K562 (cell line): ENCODE measurements at regions not wholly inside any gene's neighbourhood (a gene's known extent, or its start where the extent isn't known, plus 50 kb on each side); places are given as distances from the start of the nearest gene placed in this dataset.

ENCODE experiments used
- ATAC-seq: fragments of 200-7000 bp; cut with Tn5 transposase; 3 replicates; pipeline ENCODE4 v1.9.1; 2020; ENCODE audit warnings: moderate library complexity
- BruUV-seq: library from RNA; stranded (reverse); fragments of 400-500 nt; replicated peaks from 2 replicates; lab custom pipeline; 2021; lab: Mats Ljungman, UMichigan
- CTCF ChIA-PET: fragments of 300-600 bp; formaldehyde crosslinking; extraction: SDS; loops from one replicate; lab custom pipeline; 2021; ENCODE audit warnings: low intra/inter-chr PET ratio; lab: Yijun Ruan, JAX
- POLR2A ChIA-PET: fragments of 300-600, 350-650 bp; sonication (Branson Sonifier 250); formaldehyde crosslinking; extraction: SDS; loops from one replicate; lab custom pipeline; 2021; ENCODE audit warnings: antibody characterized with exemption, inconsistent platforms; lab: Yijun Ruan, JAX
- DNase-seq, 4 experiments: peaks; one replicate each; pipeline versions ENCODE4 v3.0.0 to v3.0.0-alpha.2; 2011 to 2018; ENCODE audit warnings: low spot score in 3 of 4, mixed read lengths in 3 of 4; ENCODE audit errors: extremely low read depth in 1 of 4
- FAIRE-seq: peaks from 2 replicates; lab custom pipeline; 2011; peaks lifted over from hg19 to GRCh38; lab: Jason Lieb, UNC
- H2AFZ ChIP-seq: 2 replicates; pipeline ENCODE4 v1.6.0; 2011; ENCODE audit warnings: low read depth, low read length, control low read depth, inconsistent platforms
- H3K27ac ChIP-seq: fragments of 200-600 bp; 3 replicates; pipeline ENCODE4 v1.8.0; 2011; ENCODE audit warnings: low read depth, mild to moderate bottlenecking, control low read depth, inconsistent platforms, low read length, moderate library complexity, mixed read lengths; ENCODE audit errors: extremely low read depth
- H3K27me3 ChIP-seq, 2 experiments: fragments of 300-600 bp in 1 of 2; 2 replicates in 1 of 2; 3 replicates in 1 of 2; pipeline versions ENCODE4 v1.6.0 to v1.8.0; 2011; ENCODE audit warnings: inconsistent platforms in 2 of 2, low read length in 2 of 2, mild to moderate bottlenecking in 1 of 2, mixed read lengths in 1 of 2, moderate library complexity in 1 of 2; ENCODE audit not compliant: control insufficient read depth in 2 of 2, insufficient read depth in 2 of 2
- H3K36me3 ChIP-seq: fragments of 300-600 bp; 3 replicates; pipeline ENCODE4 v1.8.0; 2011; ENCODE audit warnings: mild to moderate bottlenecking, low read length, inconsistent platforms; ENCODE audit not compliant: control insufficient read depth, insufficient read depth
- H3K4me1 ChIP-seq, 2 experiments: fragments of 200-600 bp in 1 of 2; replicated peaks in 1 of 2; 2 replicates in 1 of 2; 3 replicates in 1 of 2; pipeline versions ENCODE4 v1.5.1 to v1.8.0; 2011; ENCODE audit warnings: inconsistent platforms in 2 of 2, low read length in 2 of 2, mild to moderate bottlenecking in 1 of 2, mixed read lengths in 1 of 2, moderate library complexity in 1 of 2; ENCODE audit not compliant: control insufficient read depth in 2 of 2, insufficient read depth in 2 of 2
- H3K4me2 ChIP-seq: 2 replicates; pipeline ENCODE4 v1.6.1; 2011; ENCODE audit warnings: low read length, control low read depth, inconsistent platforms, mixed read lengths; ENCODE audit not compliant: insufficient read depth
- H3K4me3 ChIP-seq: fragments of 200-600 bp; sonication (generic), shearing (Covaris generic); 2 replicates; pipeline ENCODE4 v1.5.1; 2016; ENCODE audit warnings: control low read depth, inconsistent platforms
- H3K79me2 ChIP-seq: fragments of 200-600 bp; 3 replicates; pipeline ENCODE4 v1.8.0; 2011; ENCODE audit warnings: low read length, inconsistent platforms; ENCODE audit not compliant: control insufficient read depth, insufficient read depth
- H3K9ac ChIP-seq, 2 experiments: 2 replicates each; pipeline versions ENCODE4 v1.6.0 to v1.6.1; 2011; ENCODE audit warnings: low read depth in 2 of 2, low read length in 2 of 2, control low read depth in 1 of 2, inconsistent platforms in 1 of 2, mild to moderate bottlenecking in 1 of 2, mixed read lengths in 1 of 2; ENCODE audit not compliant: insufficient read depth in 1 of 2
- H3K9me1 ChIP-seq: one replicate; pipeline ENCODE4 v1.6.0; 2011; ENCODE audit warnings: inconsistent platforms, mild to moderate bottlenecking, low read length, moderate library complexity; ENCODE audit not compliant: control insufficient read depth, insufficient read depth
- H3K9me3 ChIP-seq: replicated peaks from 2 replicates; pipeline ENCODE4 v1.5.1; 2011; ENCODE audit warnings: low read depth, low read length, inconsistent platforms; ENCODE audit not compliant: control insufficient read depth, insufficient read depth
- H4K20me1 ChIP-seq: replicated peaks from 2 replicates; pipeline ENCODE4 v1.6.1; 2011; ENCODE audit warnings: low read length, inconsistent platforms, mixed read lengths; ENCODE audit not compliant: control insufficient read depth, insufficient read depth
- SPI1 ChIP-seq: IDR thresholded peaks from 2 replicates; pipeline ENCODE4 v1.6.1; 2011; ENCODE audit warnings: low read depth, low read length, control low read depth, borderline replicate concordance
- ZNF184 ChIP-seq: sonication (generic); formaldehyde crosslinking; IDR thresholded peaks from 2 replicates; pipeline ENCODE4 v1.5.0; 2020; ENCODE audit warnings: missing genetic modification reagents
- WGBS: fragments of 100-300 bp; shearing (Covaris generic); methylation state at CpG from one replicate; pipeline ENCODE4 v1.1.6; 2016; ENCODE audit warnings: low coverage, mixed read lengths; ENCODE audit not compliant: insufficient coverage; ENCODE audit errors: missing lambda C conversion rate; 5-methylcytosine and 5-hydroxymethylcytosine counted together
- in situ Hi-C: fragments of 300-500 bp; cut with MboI; formaldehyde crosslinking; loops from 4 replicates; pipeline ENCODE4 v1.15.0; 2018; ENCODE audit warnings: inconsistent platforms, mixed read lengths
- intact Hi-C: fragments of 100-400 bp; cut with micrococcal nuclease; formaldehyde crosslinking; loops from 2 replicates; pipeline ENCODE4 v1.14.2; 2022
- TF ChIP-seq, protein P1 (sequence below), 3 experiments: IDR thresholded peaks in 2 of 3; conservative IDR thresholded peaks in 1 of 3; 2 replicates each; pipeline ENCODE4 v1.5.1; 2011 to 2012; ENCODE audit warnings: low read length in 3 of 3, mild to moderate bottlenecking in 3 of 3, control low read depth in 2 of 3, improper control_type of control experiment in 1 of 3, inconsistent platforms in 1 of 3, low read depth in 1 of 3, mixed read lengths in 1 of 3, moderate library complexity in 1 of 3; ENCODE audit not compliant: insufficient read depth in 2 of 3
- TF ChIP-seq, protein P2 (sequence below): fragments of 250-450 bp; sonication (Bioruptor Pico); IDR thresholded peaks from 2 replicates; pipeline ENCODE4 v1.8.0; 2021; ENCODE audit warnings: borderline replicate concordance, mild to moderate bottlenecking, moderate library complexity; ENCODE audit not compliant: poor library complexity, severe bottlenecking

GRCh38 chr9:108412755-108413154 is 443.0 kb downstream of the ACTL7B start:
- no peaks in the 10 kb centered on the region for H4K20me1 ChIP-seq
- H2AFZ ChIP-seq: no peak overlapping the region
- H3K9me1 ChIP-seq: no peaks in the 10 kb centered on the region
- BruUV-seq: no TSS peak
- intact Hi-C loops (no loop called here), in situ Hi-C loops (no loop called here)
- H3K4me1 ChIP-seq: no peaks in the 10 kb centered on the region
- no peaks in the 10 kb centered on the region for H3K79me2 ChIP-seq
- H3K9me3 ChIP-seq: no peaks in the 10 kb centered on the region
- ATAC-seq (peak; percentile 64), FAIRE-seq (no peak)
- H3K27me3 ChIP-seq: no peaks in the 10 kb centered on the region
- no peak overlapping the region for H3K9ac ChIP-seq
- no peak for TF ChIP-seq ZNF184 (CRISPR knock-in tag)
- TF ChIP-seq, protein P1, sequence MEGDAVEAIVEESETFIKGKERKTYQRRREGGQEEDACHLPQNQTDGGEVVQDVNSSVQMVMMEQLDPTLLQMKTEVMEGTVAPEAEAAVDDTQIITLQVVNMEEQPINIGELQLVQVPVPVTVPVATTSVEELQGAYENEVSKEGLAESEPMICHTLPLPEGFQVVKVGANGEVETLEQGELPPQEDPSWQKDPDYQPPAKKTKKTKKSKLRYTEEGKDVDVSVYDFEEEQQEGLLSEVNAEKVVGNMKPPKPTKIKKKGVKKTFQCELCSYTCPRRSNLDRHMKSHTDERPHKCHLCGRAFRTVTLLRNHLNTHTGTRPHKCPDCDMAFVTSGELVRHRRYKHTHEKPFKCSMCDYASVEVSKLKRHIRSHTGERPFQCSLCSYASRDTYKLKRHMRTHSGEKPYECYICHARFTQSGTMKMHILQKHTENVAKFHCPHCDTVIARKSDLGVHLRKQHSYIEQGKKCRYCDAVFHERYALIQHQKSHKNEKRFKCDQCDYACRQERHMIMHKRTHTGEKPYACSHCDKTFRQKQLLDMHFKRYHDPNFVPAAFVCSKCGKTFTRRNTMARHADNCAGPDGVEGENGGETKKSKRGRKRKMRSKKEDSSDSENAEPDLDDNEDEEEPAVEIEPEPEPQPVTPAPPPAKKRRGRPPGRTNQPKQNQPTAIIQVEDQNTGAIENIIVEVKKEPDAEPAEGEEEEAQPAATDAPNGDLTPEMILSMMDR (IDR thresholded peaks at IDR 0.05 in 2 of 3, conservative IDR thresholded peaks at IDR 0.05 in 1 of 3; ENCODE audit: insufficient read depth in 2 of 3, low read depth in 1 of 3, low read length in 3 of 3): peak; percentile 16 to 47 (median 31); a peak in 2 of 6 replicates
- TF ChIP-seq, all 486 proteins: peak for 1
- Histone ChIP-seq H3K36me3 (no peaks in the 10 kb centered on the region), H3K27ac (no peak overlapping the region), H3K4me2 (no peak overlapping the region), H3K4me3 (no peak overlapping the region)
- WGBS: 0% methylated on average over 4 of the region's 4 CpGs
- ChIA-PET CTCF (no interaction called here), POLR2A (no interaction called here)
- DNase-seq: peak in 1 of 4 experiments; percentile 14

DNA sequence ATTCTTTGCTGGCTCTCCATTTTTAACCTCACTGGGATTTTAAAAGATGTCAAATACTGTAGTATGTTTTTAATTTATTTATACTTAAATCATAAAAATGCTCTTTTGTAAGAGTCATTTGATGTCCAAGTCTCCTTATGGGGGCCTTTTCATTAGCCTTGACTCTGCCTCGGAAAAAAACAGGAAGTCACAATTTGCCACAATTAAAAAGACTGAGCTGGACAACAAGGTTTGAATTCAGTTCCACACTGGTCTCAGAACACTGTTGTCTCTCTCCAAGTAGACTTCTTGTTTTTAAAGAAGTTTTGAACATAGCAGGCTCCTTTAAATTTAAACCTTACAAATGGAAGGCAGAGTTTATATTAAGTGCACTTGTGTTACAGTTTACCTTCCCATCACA is 444.2 kb downstream of the ACTL7B start:
- no peaks in the 10 kb centered on the region for H3K36me3 ChIP-seq
- H3K79me2 ChIP-seq: no peaks in the 10 kb centered on the region
- POLR2A ChIA-PET: no interaction called here
- H3K9me3 ChIP-seq: no peaks in the 10 kb centered on the region
- H4K20me1 ChIP-seq: no peaks in the 10 kb centered on the region
- intact Hi-C loops (no loop called here), in situ Hi-C loops (no loop called here)
- no peak overlapping the region for H3K27ac ChIP-seq
- no TSS peak for BruUV-seq
- H3K9ac ChIP-seq: no peak overlapping the region
- H3K4me3 ChIP-seq: no peak overlapping the region
- TF ChIP-seq, protein P2, sequence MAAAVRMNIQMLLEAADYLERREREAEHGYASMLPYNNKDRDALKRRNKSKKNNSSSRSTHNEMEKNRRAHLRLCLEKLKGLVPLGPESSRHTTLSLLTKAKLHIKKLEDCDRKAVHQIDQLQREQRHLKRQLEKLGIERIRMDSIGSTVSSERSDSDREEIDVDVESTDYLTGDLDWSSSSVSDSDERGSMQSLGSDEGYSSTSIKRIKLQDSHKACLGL (CRISPR knock-in tag): no peak
- peak; percentile 75; the same call in 1 of the 2 replicates for TF ChIP-seq SPI1
- ATAC-seq (no peak), DNase-seq (no peak), FAIRE-seq (no peak)
- CTCF ChIA-PET: no interaction called here
- 0% methylated on average over 1 of the region's 1 CpG for WGBS
- no peaks in the 10 kb centered on the region for H3K9me1 ChIP-seq
- no peak overlapping the region for H3K4me2 ChIP-seq
- no peaks in the 10 kb centered on the region for H3K4me1 ChIP-seq
- no peaks in the 10 kb centered on the region for H3K27me3 ChIP-seq
- no peak overlapping the region for H2AFZ ChIP-seq
